ENCODE measurements at regions not wholly inside any gene's neighbourhood (a gene's known extent, or its start where the extent isn't known, plus 50 kb on each side); places are given as distances from the start of the nearest gene placed in this dataset.

- H3K4me3 ChIP-seq (ENCODE audit: low read length) = no peak overlapping the region
- no peaks in the 10 kb centered on the region for H3F3A ChIP-seq (ENCODE audit: low read length, unreplicated experiment)
- H3K4me2 ChIP-seq (ENCODE audit: low read length) = no peak overlapping the region
- DNase-seq (no peak), ATAC-seq (no peak)
- H3K36me3 ChIP-seq (ENCODE audit: low read depth, low read length) = no peaks in the 10 kb centered on the region
- H3K9ac ChIP-seq (ENCODE audit: low read length) = no peak overlapping the region
- TF ChIP-seq EZH2 (IDR thresholded peaks at IDR 0.05; ENCODE audit: low read length, unreplicated experiment) (no peak), EZH2phosphoT487 (IDR thresholded peaks at IDR 0.05; ENCODE audit: borderline replicate concordance, low read length) (no peak), CTCF (conservative IDR thresholded peaks at IDR 0.05; ENCODE audit: low read depth, low read length) (no peak)
- no peak overlapping the region for H3K27ac ChIP-seq (ENCODE audit: low read length)
- no peak overlapping the region for H2AFZ ChIP-seq (ENCODE audit: low read length)
- ChIA-PET CTCF (no interaction called here), POLR2A (ENCODE audit: unreplicated experiment) (no interaction called here)
- intact Hi-C loops (cut with micrococcal nuclease) = loop anchor here (10.0 kb wide), 1 partner anchor 295 kb away; no protein-coding TSS in a partner anchor
- no peaks in the 10 kb centered on the region for H3K79me2 ChIP-seq (ENCODE audit: low read length)
- H3K9me3 ChIP-seq (ENCODE audit: low read length) = no peaks in the 10 kb centered on the region
- BruUV-seq (replicated peaks) = no TSS peak
- no peaks in the 10 kb centered on the region for H4K20me1 ChIP-seq (ENCODE audit: low read length)
- no peaks in the 10 kb centered on the region for H3K27me3 ChIP-seq (ENCODE audit: low read length)
- no peaks in the 10 kb centered on the region for H3K9me2 ChIP-seq (replicated peaks; ENCODE audit: low read length)
- H3K4me1 ChIP-seq (ENCODE audit: insufficient read depth, low read length) = no peaks in the 10 kb centered on the region
Measured at GRCh38 chr6:135750081-135750480, 101.4 kb upstream of the PDE7B start.

- POLR2A ChIA-PET (ENCODE audit: unreplicated experiment) = no interaction called here
- ATAC-seq (no peak), DNase-seq (peak; percentile 1)
- Histone ChIP-seq H2AFZ (ENCODE audit: low read length) (no peak overlapping the region), H3K9me3 (ENCODE audit: low read length) (no peaks in the 10 kb centered on the region), H3F3A (ENCODE audit: low read length, unreplicated experiment) (no peaks in the 10 kb centered on the region), H3K79me2 (ENCODE audit: low read length) (no peaks in the 10 kb centered on the region), H3K9me2 (replicated peaks; ENCODE audit: low read length) (no peaks in the 10 kb centered on the region), H3K36me3 (ENCODE audit: low read depth, low read length) (no peaks in the 10 kb centered on the region), H3K4me2 (ENCODE audit: low read length) (no peak overlapping the region), H4K20me1 (ENCODE audit: low read length) (no peaks in the 10 kb centered on the region), H3K4me1 (ENCODE audit: insufficient read depth, low read length) (no peaks in the 10 kb centered on the region), H3K9ac (ENCODE audit: low read length) (no peak overlapping the region), H3K27me3 (ENCODE audit: low read length) (no peaks in the 10 kb centered on the region), H3K27ac (ENCODE audit: low read length) (no peak overlapping the region), H3K4me3 (ENCODE audit: low read length) (no peak overlapping the region)
- TF ChIP-seq EZH2phosphoT487 (IDR thresholded peaks at IDR 0.05; ENCODE audit: borderline replicate concordance, low read length) (no peak), EZH2 (IDR thresholded peaks at IDR 0.05; ENCODE audit: low read length, unreplicated experiment) (no peak), CTCF (conservative IDR thresholded peaks at IDR 0.05; ENCODE audit: low read depth, low read length) (no peak)
- no TSS peak for BruUV-seq (replicated peaks)
- CTCF ChIA-PET = no interaction called here
- intact Hi-C loops (cut with micrococcal nuclease) = loop anchor here (10.0 kb wide), 1 partner anchor 298 kb away; no protein-coding TSS in a partner anchor
Measured at GRCh38 chr6:135753196-135753595, 98.3 kb upstream of the PDE7B start.

- ATAC-seq = no peak
- DNase-seq = peak; percentile 65
Measured at GRCh38 chr6:135759831-135760230, 91.7 kb upstream of the PDE7B start.

More at GRCh38 chr6:135759831-135760230, 91.7 kb upstream of the PDE7B start:
- POLR2A ChIA-PET (ENCODE audit: unreplicated experiment) = no interaction called here
- no peak overlapping the region for H3K4me3 ChIP-seq (ENCODE audit: low read length)
- no peaks in the 10 kb centered on the region for H3K9me2 ChIP-seq (replicated peaks; ENCODE audit: low read length)
- H3K9ac ChIP-seq (ENCODE audit: low read length) = no peak overlapping the region
- intact Hi-C loops (cut with micrococcal nuclease) = loop anchor here (2.0 to 10.0 kb wide), 3 partner anchors 223 to 467 kb away; no protein-coding TSS in a partner anchor
- H3F3A ChIP-seq (ENCODE audit: low read length, unreplicated experiment) = no peaks in the 10 kb centered on the region
- no peak overlapping the region for H3K4me2 ChIP-seq (ENCODE audit: low read length)
- no peak overlapping the region for H2AFZ ChIP-seq (ENCODE audit: low read length)
- CTCF ChIA-PET = no interaction called here
- BruUV-seq (replicated peaks) = no TSS peak
- no peaks in the 10 kb centered on the region for H3K27me3 ChIP-seq (ENCODE audit: low read length)
- no peaks in the 10 kb centered on the region for H3K9me3 ChIP-seq (ENCODE audit: low read length)
- TF ChIP-seq EZH2phosphoT487 (IDR thresholded peaks at IDR 0.05; ENCODE audit: borderline replicate concordance, low read length) (no peak), CTCF (conservative IDR thresholded peaks at IDR 0.05; ENCODE audit: low read depth, low read length) (peak; percentile 62), EZH2 (IDR thresholded peaks at IDR 0.05; ENCODE audit: low read length, unreplicated experiment) (no peak)
- no peaks in the 10 kb centered on the region for H3K4me1 ChIP-seq (ENCODE audit: insufficient read depth, low read length)
- H3K79me2 ChIP-seq (ENCODE audit: low read length) = no peaks in the 10 kb centered on the region
- H3K36me3 ChIP-seq (ENCODE audit: low read depth, low read length) = no peaks in the 10 kb centered on the region
- no peak overlapping the region for H3K27ac ChIP-seq (ENCODE audit: low read length)
- H4K20me1 ChIP-seq (ENCODE audit: low read length) = no peaks in the 10 kb centered on the region
